Subcutaneous abdominal adipose tissue (tissue), 5 donors: ENCODE measurements at regions not wholly inside any gene's neighbourhood (a gene's known extent, or its start where the extent isn't known, plus 50 kb on each side); places are given as distances from the start of the nearest gene placed in this dataset.

Source experiments
- H3K27ac ChIP-seq: one replicate; pipeline ENCODE4 v1.7.0; 2013; ENCODE audit warnings: low read depth, mild to moderate bottlenecking, inconsistent platforms, low read length, moderate library complexity
- H3K27me3 ChIP-seq, 5 donors: one replicate each; pipeline ENCODE4 v1.7.0; 2013; ENCODE audit warnings: low read length in 5 of 5, inconsistent platforms in 1 of 5; ENCODE audit not compliant: control insufficient read depth in 5 of 5, insufficient read depth in 4 of 5
- H3K36me3 ChIP-seq, 5 donors: one replicate each; pipeline ENCODE4 v1.7.0; 2013; ENCODE audit warnings: low read length in 5 of 5; ENCODE audit not compliant: control insufficient read depth in 5 of 5, insufficient read depth in 5 of 5
- H3K4me1 ChIP-seq, 5 donors: one replicate each; pipeline ENCODE4 v1.7.0; 2013; ENCODE audit warnings: low read length in 5 of 5, mild to moderate bottlenecking in 3 of 5, moderate library complexity in 1 of 5; ENCODE audit not compliant: control insufficient read depth in 5 of 5, insufficient read depth in 5 of 5
- H3K4me3 ChIP-seq, 5 donors: one replicate each; pipeline ENCODE4 v1.7.0; 2013; ENCODE audit warnings: low read length in 5 of 5, low read depth in 1 of 5
- H3K9ac ChIP-seq, 5 donors: one replicate each; pipeline ENCODE4 v1.7.0; 2013; ENCODE audit warnings: low read length in 5 of 5, mild to moderate bottlenecking in 4 of 5, moderate library complexity in 3 of 5
- H3K9me3 ChIP-seq, 5 donors: one replicate each; pipeline ENCODE4 v1.7.0; 2013; ENCODE audit warnings: low read length in 5 of 5; ENCODE audit not compliant: control insufficient read depth in 5 of 5
- donor health status: healthy.
- donor health status: healthy.
- donor health status: healthy.
- donor health status: healthy.
- donor health status: healthy.

DNA sequence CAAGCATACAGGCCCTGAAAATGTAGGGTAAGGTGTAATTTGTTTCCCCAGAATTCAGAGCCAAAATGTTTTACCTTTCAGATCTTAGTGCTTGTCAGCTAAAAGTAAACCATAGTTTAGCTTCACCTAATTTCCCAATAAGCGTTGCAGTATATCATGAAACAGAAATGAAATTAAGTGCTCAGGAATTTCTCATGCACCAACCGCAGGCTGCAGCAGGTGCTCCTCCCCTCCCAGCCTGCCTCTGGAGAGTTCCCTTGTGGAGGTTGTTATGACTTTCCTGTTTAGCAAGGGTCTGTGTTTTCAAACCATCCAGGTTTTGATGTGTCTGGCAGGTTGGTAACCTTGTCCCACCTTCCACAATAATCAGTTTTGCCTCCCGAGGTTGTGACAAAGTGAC is 118.5 kb downstream of the HLX start:
- no peaks in the 10 kb centered on the region for H3K36me3 ChIP-seq
- no peaks in the 10 kb centered on the region for H3K9me3 ChIP-seq
- H3K4me1 ChIP-seq: peaks cover 0 to 26% (median 9%) of the 10 kb centered on the region in 5 donors
- no peak overlapping the region for H3K9ac ChIP-seq
- H3K27ac ChIP-seq: no peak overlapping the region
- no peaks in the 10 kb centered on the region for H3K27me3 ChIP-seq
- H3K4me3 ChIP-seq: no peak overlapping the region

DNA sequence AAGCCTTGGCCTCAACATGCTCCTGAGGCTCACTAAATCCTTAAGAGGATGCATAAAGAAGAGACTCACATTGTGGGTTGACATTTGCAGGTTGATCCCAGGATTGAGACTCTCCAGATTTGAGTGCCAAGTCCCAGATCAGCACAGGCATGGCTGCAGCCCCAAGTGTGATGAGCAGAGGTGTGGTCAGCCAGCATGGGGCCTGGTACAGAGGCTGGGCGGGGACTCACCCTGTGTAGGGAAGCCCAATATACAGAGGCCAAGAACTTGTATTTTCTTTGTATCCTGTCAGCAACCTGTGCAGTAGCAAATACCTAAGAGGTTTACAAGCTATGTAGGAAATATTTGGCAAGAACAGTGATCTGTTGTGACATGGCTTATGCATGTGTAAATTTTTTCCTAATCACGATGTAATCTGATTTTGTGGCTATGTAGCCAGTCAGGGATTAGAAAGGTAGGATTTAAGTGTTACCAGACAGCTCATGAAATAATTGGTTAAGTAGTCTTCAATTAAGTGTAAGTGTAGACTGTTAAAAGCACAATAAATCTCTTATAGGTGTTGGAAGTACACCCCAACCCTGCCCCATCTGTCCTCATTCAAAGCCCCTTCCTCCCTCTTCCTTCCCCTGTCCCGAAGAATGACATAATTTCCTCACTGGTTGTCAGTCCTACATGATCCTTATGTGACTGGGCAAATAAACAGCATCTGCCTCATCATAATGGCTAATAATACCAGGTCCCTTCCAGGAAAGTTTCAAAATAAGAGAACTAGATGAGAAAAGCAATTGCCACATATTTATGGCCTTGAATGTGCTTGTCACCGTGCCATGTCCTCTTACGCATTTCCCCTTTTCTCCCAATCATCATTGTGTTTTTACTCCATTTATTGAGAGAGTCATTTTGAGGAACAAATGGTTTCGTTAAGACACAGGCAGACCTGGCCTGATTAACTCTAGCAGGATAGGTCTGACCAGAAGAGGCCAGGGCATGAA is 120.9 kb downstream of the HLX start:
- H3K9me3 ChIP-seq: peaks cover 0 to under 1% (median 0%) of the 10 kb centered on the region in 5 donors
- no peak overlapping the region for H3K4me3 ChIP-seq
- peaks cover 0 to 26% (median 8%) of the 10 kb centered on the region in 5 donors for H3K4me1 ChIP-seq
- peak overlapping the region in 1 of 5 donors; percentile 32 for H3K9ac ChIP-seq
- H3K27me3 ChIP-seq: no peaks in the 10 kb centered on the region
- peak overlapping the region; percentile 27 for H3K27ac ChIP-seq
- no peaks in the 10 kb centered on the region for H3K36me3 ChIP-seq

DNA sequence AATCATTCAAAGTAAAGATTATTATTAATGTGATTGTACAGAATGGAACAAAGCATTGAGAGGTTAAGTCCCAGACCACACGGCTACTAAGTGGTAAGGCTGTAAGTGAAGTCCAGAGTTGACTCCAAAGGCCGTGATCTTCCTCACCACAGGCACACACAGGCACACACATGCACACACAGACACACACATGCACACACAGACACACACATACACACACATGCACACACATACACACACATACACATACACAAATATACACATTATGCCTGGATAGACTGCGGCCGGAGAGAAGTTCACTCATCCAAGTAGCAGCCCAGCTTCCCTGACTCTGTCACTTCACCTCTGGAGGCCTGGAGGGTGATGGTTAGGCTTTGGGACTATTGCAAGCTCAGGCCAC is 121.9 kb downstream of the HLX start:
- Histone ChIP-seq H3K4me3 (no peak overlapping the region), H3K27me3 (no peaks in the 10 kb centered on the region), H3K4me1 (peaks cover 0 to 26% (median 8%) of the 10 kb centered on the region in 5 donors), H3K27ac (peak overlapping the region; percentile 22), H3K9me3 (peaks cover 0 to 5% (median 0%) of the 10 kb centered on the region in 5 donors), H3K9ac (no peak overlapping the region), H3K36me3 (no peaks in the 10 kb centered on the region)

DNA sequence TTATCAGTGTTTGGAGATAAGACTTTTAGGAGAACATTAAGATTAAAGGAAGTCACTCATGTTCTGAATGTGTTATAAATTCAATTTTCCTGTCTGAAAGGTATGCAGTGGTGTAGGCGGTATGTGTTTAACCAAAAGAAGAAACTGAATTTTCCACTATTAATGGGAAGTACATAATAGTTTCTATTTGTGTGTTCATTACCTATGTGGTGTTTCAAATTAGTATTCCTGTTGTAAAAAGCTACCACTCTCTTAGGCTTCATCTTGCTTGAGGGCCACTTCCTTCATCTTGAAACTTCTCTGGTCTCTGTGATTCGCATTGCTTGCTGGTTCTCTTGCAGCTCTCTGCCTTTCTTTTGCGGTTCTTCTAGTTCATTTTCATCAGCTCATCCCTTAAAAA is 123.4 kb downstream of the HLX start:
- Histone ChIP-seq H3K9me3 (peaks cover 0 to 5% (median 0%) of the 10 kb centered on the region in 5 donors), H3K4me3 (no peak overlapping the region), H3K27me3 (no peaks in the 10 kb centered on the region), H3K9ac (no peak overlapping the region), H3K36me3 (no peaks in the 10 kb centered on the region), H3K27ac (no peak overlapping the region), H3K4me1 (peaks cover 0 to 26% (median 8%) of the 10 kb centered on the region in 5 donors)

DNA sequence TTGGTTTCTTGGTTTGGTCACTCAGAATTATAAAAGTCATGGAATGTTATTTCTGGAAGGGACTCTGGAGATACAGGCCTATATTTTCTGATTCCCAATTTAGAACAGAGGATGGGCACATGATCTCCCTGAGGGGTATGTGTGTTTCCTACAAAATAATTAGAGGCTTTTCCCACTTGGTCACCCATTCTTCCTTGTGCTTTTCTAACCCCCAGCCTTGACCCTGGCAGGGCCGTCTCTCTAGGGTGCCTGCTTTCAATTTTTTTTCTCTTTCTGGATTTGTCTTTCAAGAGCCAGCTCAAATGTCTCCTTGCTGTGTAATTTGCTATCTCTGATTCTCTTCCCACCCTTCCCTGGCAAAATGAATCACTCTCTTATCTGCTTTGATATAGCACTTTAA is 131.9 kb downstream of the HLX start:
- Histone ChIP-seq H3K36me3 (no peaks in the 10 kb centered on the region), H3K4me1 (peaks cover 0 to 10% (median 0%) of the 10 kb centered on the region in 5 donors), H3K27ac (no peak overlapping the region), H3K9me3 (no peaks in the 10 kb centered on the region), H3K9ac (no peak overlapping the region), H3K4me3 (no peak overlapping the region), H3K27me3 (no peaks in the 10 kb centered on the region)

DNA sequence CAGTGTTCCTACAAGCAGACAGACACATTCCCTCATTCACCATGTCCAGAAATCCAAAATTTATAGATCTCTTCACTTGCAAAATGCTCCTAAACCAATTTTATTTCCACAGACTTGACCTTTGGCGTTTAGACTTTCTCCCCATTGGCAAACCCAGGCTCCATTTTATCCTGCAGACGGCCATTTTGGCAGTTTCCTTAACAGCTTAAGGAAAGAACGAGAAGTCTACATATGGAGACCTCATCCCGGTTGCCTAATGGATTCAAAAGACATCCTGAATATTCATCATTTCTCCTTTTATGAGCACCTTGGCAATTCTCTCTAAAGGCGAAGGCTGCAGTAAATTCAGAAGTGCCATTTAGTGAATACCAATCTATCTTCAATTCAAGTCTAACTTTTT is 132.9 kb downstream of the HLX start:
- Histone ChIP-seq H3K27ac (no peak overlapping the region), H3K4me3 (no peak overlapping the region), H3K9ac (no peak overlapping the region)

DNA sequence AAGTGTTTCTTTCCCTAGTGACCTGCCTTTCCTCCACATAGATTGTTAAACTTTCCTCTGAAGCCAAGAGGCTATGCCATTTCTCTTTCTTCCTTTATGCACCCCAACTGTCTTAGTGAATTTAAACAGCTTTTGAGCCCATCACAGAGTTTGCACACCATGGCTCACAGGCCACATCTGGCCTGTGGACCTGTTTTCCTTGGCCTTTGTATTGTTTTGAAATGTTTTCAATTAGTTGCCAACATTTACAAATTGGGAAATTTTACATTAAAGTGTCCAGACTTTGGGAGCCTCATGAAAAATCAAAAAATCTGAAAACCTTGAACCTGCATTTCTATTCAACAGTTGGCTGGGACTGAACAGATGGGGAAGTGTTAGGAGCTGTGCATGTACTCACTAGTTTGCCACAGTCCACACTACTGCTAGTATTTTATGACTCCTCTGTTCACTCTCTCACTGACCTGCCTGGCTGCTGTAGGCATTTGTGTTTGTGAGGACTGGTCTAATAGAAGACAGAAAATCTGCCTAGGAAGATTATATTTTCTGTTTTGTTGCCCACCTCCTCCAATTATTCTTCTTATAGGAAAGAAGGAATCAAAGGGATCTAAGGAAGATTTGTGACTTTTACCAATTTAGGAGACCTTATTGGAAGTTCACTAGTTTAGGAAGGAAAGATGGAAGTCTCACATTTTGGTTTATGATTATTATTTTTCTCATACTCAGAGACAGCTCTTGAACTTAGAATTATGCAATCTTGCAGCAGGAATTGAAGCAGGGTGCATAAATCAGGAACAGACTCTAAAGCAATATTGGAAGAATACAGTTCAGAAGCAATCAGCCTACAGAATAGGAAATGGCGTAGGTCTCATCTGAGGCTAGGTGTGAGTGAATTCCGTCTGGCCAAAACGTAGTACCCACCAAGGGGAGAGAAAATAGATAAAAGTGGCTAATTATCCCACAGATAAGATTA is 134.7 kb downstream of the HLX start:
- no peak overlapping the region for H3K27ac ChIP-seq
- no peaks in the 10 kb centered on the region for H3K9me3 ChIP-seq
- H3K4me1 ChIP-seq: peaks cover 0 to 10% (median 0%) of the 10 kb centered on the region in 5 donors
- H3K27me3 ChIP-seq: no peaks in the 10 kb centered on the region
- no peak overlapping the region for H3K4me3 ChIP-seq
- no peaks in the 10 kb centered on the region for H3K36me3 ChIP-seq
- H3K9ac ChIP-seq: no peak overlapping the region

More for the DNA sequence above, 132.9 kb downstream of the HLX start:
- no peaks in the 10 kb centered on the region for H3K36me3 ChIP-seq
- peaks cover 0 to 10% (median 0%) of the 10 kb centered on the region in 5 donors for H3K4me1 ChIP-seq
- no peaks in the 10 kb centered on the region for H3K9me3 ChIP-seq
- H3K27me3 ChIP-seq: no peaks in the 10 kb centered on the region

DNA sequence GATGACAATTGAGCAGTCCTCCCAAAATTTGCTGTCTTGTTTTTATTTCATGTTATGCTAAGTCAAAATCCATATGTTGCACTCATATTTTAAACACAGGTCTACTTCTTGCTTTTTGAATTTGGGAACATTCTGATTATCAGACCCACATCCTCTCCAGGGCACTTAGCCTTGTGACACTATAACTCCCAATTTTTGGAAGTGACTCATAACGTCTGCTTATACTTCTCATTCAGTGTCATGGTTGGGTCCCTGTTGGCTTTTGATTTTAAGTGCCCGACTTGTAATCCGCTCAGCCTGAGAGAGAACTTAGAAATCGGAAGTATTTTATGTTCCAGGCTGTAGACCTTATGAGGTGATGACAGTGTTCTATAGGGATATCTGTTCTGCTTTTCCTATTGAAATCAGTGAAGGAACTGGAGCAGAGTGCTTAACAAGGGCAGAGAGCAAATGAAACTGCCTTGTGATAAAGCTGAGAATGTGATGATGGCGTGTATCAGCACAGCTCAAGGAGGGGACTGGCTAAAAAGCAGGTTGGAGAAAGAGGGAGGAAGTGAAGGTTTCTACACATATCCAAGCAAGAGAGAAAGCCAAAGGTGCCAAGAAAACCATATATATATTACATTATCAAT is 136.0 kb downstream of the HLX start:
- Histone ChIP-seq H3K4me1 (peaks cover 0 to 10% (median 0%) of the 10 kb centered on the region in 5 donors), H3K9ac (no peak overlapping the region), H3K4me3 (no peak overlapping the region), H3K27me3 (no peaks in the 10 kb centered on the region), H3K9me3 (no peaks in the 10 kb centered on the region), H3K27ac (no peak overlapping the region), H3K36me3 (no peaks in the 10 kb centered on the region)

DNA sequence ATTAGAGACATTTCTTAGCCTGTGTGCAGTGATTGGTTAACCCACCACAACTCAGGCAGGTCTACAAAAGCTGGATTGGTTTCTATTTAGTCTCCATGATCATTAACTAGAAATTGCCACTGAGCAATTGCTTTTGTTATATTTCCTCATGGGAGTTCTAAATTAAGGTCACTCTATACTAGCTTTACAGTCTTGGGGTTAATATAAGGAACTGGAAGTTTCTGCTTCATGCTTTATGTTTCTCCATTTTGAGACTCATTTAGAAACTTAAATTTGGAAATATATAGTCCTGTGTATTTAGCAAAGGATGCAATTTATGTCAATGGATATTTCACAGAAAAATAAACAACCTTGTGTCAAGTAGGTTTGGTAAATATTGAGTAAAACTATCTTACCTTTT is 137.5 kb downstream of the HLX start:
- no peaks in the 10 kb centered on the region for H3K27me3 ChIP-seq
- H3K27ac ChIP-seq: no peak overlapping the region
- no peaks in the 10 kb centered on the region for H3K36me3 ChIP-seq
- no peak overlapping the region for H3K9ac ChIP-seq
- no peaks in the 10 kb centered on the region for H3K9me3 ChIP-seq
- peaks cover 0 to 10% (median 0%) of the 10 kb centered on the region in 5 donors for H3K4me1 ChIP-seq
- H3K4me3 ChIP-seq: no peak overlapping the region
